HEK293 (cell line): ENCODE measurements at regions not wholly inside any gene's neighbourhood (a gene's known extent, or its start where the extent isn't known, plus 50 kb on each side); places are given as distances from the start of the nearest gene placed in this dataset.

Source experiments
- CTCF ChIP-seq: fragments of 450-650 bp; formaldehyde crosslinking; IDR thresholded peaks from 2 replicates; pipeline ENCODE4 v1.5.1; 2016; ENCODE audit warnings: missing biosample characterization, missing genetic modification characterization
- ZFP37 ChIP-seq: fragments of 450-650 bp; formaldehyde crosslinking; IDR thresholded peaks from 2 replicates; pipeline ENCODE4 v1.5.1; 2016; ENCODE audit warnings: missing biosample characterization, missing genetic modification characterization
- ZNF184 ChIP-seq: fragments of 450-650 bp; IDR thresholded peaks from 2 replicates; pipeline ENCODE4 v1.5.1; 2018; ENCODE audit warnings: missing biosample characterization, mild to moderate bottlenecking, missing genetic modification characterization
- ZNF214 ChIP-seq: fragments of 450-650 bp; formaldehyde crosslinking; IDR thresholded peaks from 2 replicates; pipeline ENCODE4 v1.5.1; 2017; ENCODE audit warnings: missing biosample characterization, mild to moderate bottlenecking, missing genetic modification characterization, borderline replicate concordance
- ZNF274 ChIP-seq, 2 experiments: fragments of 200-500 bp in 1 of 2; fragments of 450-650 bp in 1 of 2; sonication (Bioruptor generic) in 1 of 2; formaldehyde crosslinking in 1 of 2; IDR thresholded peaks; 2 replicates each; pipeline versions ENCODE4 v1.5.1 to v1.6.1; 2014 to 2016; ENCODE audit warnings: borderline replicate concordance in 1 of 2, inconsistent platforms in 1 of 2, low read length in 1 of 2, missing biosample characterization in 1 of 2, missing genetic modification characterization in 1 of 2
- ZNF544 ChIP-seq: fragments of 450-650 bp; formaldehyde crosslinking; IDR thresholded peaks from 2 replicates; pipeline ENCODE4 v1.5.0; 2017; ENCODE audit warnings: missing biosample characterization, missing genetic modification characterization
- ZSCAN5A ChIP-seq: fragments of 450-650 bp; formaldehyde crosslinking; IDR thresholded peaks from 2 replicates; pipeline ENCODE4 v1.5.1; 2016; ENCODE audit warnings: missing biosample characterization, missing genetic modification characterization

- TF ChIP-seq ZFP37: no peak
- no peak for TF ChIP-seq CTCF
- no peak for TF ChIP-seq ZNF544 (tag by site-specific recombination)
- TF ChIP-seq ZSCAN5A (tag by site-specific recombination): no peak
- TF ChIP-seq ZNF274 (IDR thresholded peaks at IDR 0.05; ENCODE audit: low read length): no peak
- TF ChIP-seq ZNF274 (tag by site-specific recombination; IDR thresholded peaks at IDR 0.05; ENCODE audit: borderline replicate concordance): no peak
- TF ChIP-seq ZNF214: no peak
- TF ChIP-seq ZNF184 (tag by site-specific recombination): no peak
Observed at GRCh38 chr14:25358330-25358729, 308.4 kb upstream of the STXBP6 start.
